ENCODE measurements at regions not wholly inside any gene's neighbourhood (a gene's known extent, or its start where the extent isn't known, plus 50 kb on each side); places are given as distances from the start of the nearest gene placed in this dataset.
A peak's percentile ranks its signal among the peaks of the same experiment; 100 is the strongest.

- 0 out of 2 replicates have a peak, but pooled peaks cover 5% of the 10 kb centered on the region for H3K23me2 ChIP-seq (ENCODE audit: low read depth, low read length)
- H2BK12ac ChIP-seq (ENCODE audit: low read depth, low read length): peak overlapping the region; percentile 91
- 26% methylated on average over 13 of the region's 13 CpGs; no CpG with 5 or more reads in 1 of the 2 experiments for WGBS, 2 experiments (ENCODE audit: extremely low coverage in 1 of 2, insufficient coverage in 1 of 2, insufficient read length in 1 of 2, insufficient replicate concordance in 2 of 2, low coverage in 1 of 2, low lambda C conversion rate in 2 of 2, missing lambda C conversion rate in 1 of 2)
- peak overlapping the region; percentile 75 for H2BK120ac ChIP-seq (replicated peaks; ENCODE audit: low read depth, low read length)
- peak overlapping the region; percentile 17 for H4K5ac ChIP-seq (ENCODE audit: insufficient read length, low read depth, low read length)
- H3K27me3 ChIP-seq (replicated peaks in 1 of 4; ENCODE audit: control insufficient read depth in 3 of 4, extremely low read depth in 1 of 4, insufficient read depth in 3 of 4, low read length in 3 of 4): no peaks in the 10 kb centered on the region
- FAIRE-seq: peak; percentile 60
- H3K36me3 ChIP-seq (ENCODE audit: control insufficient read depth in 2 of 4, insufficient read depth in 4 of 4, low read length in 3 of 4): no peaks in the 10 kb centered on the region
- H3K18ac ChIP-seq (ENCODE audit: extremely low read depth, low read length): peak overlapping the region; percentile 95
- H3K4me1 ChIP-seq (replicated peaks in 1 of 4; ENCODE audit: control insufficient read depth in 3 of 4, insufficient read depth in 4 of 4, low read length in 3 of 4): peaks cover 10 to 28% (median 19%) of the 10 kb centered on the region in 4 experiments
- H3K4me3 ChIP-seq (ENCODE audit: extremely low read depth in 1 of 4, insufficient read depth in 2 of 4, low read depth in 3 of 4, low read length in 4 of 4): peak overlapping the region in 1 of 4 experiments; percentile 23; a peak in 1 of 8 replicates
- peak overlapping the region; percentile 98 for H2BK20ac ChIP-seq (ENCODE audit: low read length)
- peak overlapping the region; percentile 88; the same call in 1 of the 2 replicates for H2BK15ac ChIP-seq (ENCODE audit: low read length)
- peak; percentile 31 to 57 for DNase-seq (ENCODE audit: low read depth in 1 of 2, low spot score in 2 of 2)
- H3K9me3 ChIP-seq (ENCODE audit: insufficient read depth in 2 of 2, low read depth in 1 of 2, low read length in 1 of 2): peaks cover 3 to 7% of the 10 kb centered on the region in 2 experiments; a peak in 3 of 4 replicates
- ChIA-PET CTCF (ENCODE audit: partially characterized antibody) (interaction anchor here (0.7 to 1.2 kb wide), 3 partner anchors 9 to 86 kb away, joined by 3 read pairs; no protein-coding TSS in a partner anchor), POLR2A (ENCODE audit: partially characterized antibody) (interaction anchor here (1.6 kb wide), 1 partner anchor 8 kb away, joined by 5 read pairs; no protein-coding TSS in a partner anchor)
- H4K8ac ChIP-seq (ENCODE audit: extremely low read depth, insufficient read depth, low read length): no peak overlapping the region
- no peak overlapping the region for H3K23ac ChIP-seq (ENCODE audit: insufficient read length)
- H4K20me1 ChIP-seq (replicated peaks in 1 of 2; ENCODE audit: control insufficient read depth in 1 of 2, insufficient read depth in 2 of 2, low read length in 2 of 2): no peaks in the 10 kb centered on the region
- H3K4me2 ChIP-seq (ENCODE audit: insufficient read depth in 1 of 2, low read depth in 2 of 2, low read length in 2 of 2): peak overlapping the region; percentile 49 to 55; a peak in 3 of 4 replicates
- H4K91ac ChIP-seq (replicated peaks; ENCODE audit: insufficient read length, low read length): peak overlapping the region; percentile 79
- H3K4ac ChIP-seq (replicated peaks; ENCODE audit: insufficient read length, low read depth, low read length): peak overlapping the region; percentile 40
- H3K14ac ChIP-seq (ENCODE audit: insufficient read length): no peak overlapping the region
- peak overlapping the region; percentile 90 for H2BK5ac ChIP-seq (ENCODE audit: low read depth, low read length)
- peak overlapping the region; percentile 52; the same call in 1 of the 2 replicates for H3K27ac ChIP-seq (ENCODE audit: low read depth, low read length)
- H3K79me1 ChIP-seq (ENCODE audit: low read depth, low read length): no peaks in the 10 kb centered on the region
- H2AK5ac ChIP-seq (ENCODE audit: low read depth, low read length): peak overlapping the region; percentile 94; the same call in 1 of the 2 replicates
- no peak overlapping the region for H3K56ac ChIP-seq (replicated peaks; ENCODE audit: insufficient read length, low read depth, low read length)
- no peaks in the 10 kb centered on the region for H3K79me2 ChIP-seq (ENCODE audit: control insufficient read depth in 1 of 2, insufficient read depth in 2 of 2, low read length in 2 of 2)
- H3K9ac ChIP-seq (replicated peaks in 1 of 4; ENCODE audit: extremely low read depth in 1 of 4, low read depth in 3 of 4, low read length in 3 of 4): peak overlapping the region in 1 of 4 experiments; percentile 6; a peak in 1 of 7 replicates
- peak overlapping the region; percentile 74 for H2AFZ ChIP-seq (ENCODE audit: low read length)
- TF ChIP-seq CTCF (IDR thresholded peaks at IDR 0.05; ENCODE audit: control extremely low read depth in 1 of 3, insufficient read depth in 1 of 3, low read depth in 1 of 3, low read length in 3 of 3) (peak in 1 of 3 experiments; percentile 2; a peak in 1 of 4 replicates), KDM1A (IDR thresholded peaks at IDR 0.05; ENCODE audit: borderline replicate concordance, low read length) (peak; percentile 10; the same call in 1 of the 2 replicates), RBBP5 (IDR thresholded peaks at IDR 0.05; ENCODE audit: borderline replicate concordance, low read depth, low read length) (no peak), TBP (IDR thresholded peaks at IDR 0.05; ENCODE audit: low read depth, low read length) (no peak), BACH1 (IDR thresholded peaks at IDR 0.05; ENCODE audit: low read length) (peak; percentile 72), HDAC2 (IDR thresholded peaks at IDR 0.05; ENCODE audit: borderline replicate concordance in 1 of 2, low read depth in 2 of 2, low read length in 2 of 2) (peak in 1 of 2 experiments; percentile 93; a peak in 1 of 4 replicates)
Measured at GRCh38 chr2:234631646-234632514, 135.0 kb upstream of the ARL4C start.
